Mesothelial cell of epicardium (in vitro differentiated cells): ENCODE measurements at regions not wholly inside any gene's neighbourhood (a gene's known extent, or its start where the extent isn't known, plus 50 kb on each side); places are given as distances from the start of the nearest gene placed in this dataset.

ENCODE experiments used
- DNase-seq, 2 experiments: peaks; one replicate each; pipeline ENCODE4 v3.0.0; 2021; ENCODE audit warnings: low spot score in 2 of 2; ENCODE audit not compliant: unreplicated experiment in 2 of 2
- H3K27ac Mint-ChIP-seq: 2 replicates; pipeline ENCODE4 v1.8.0; 2021; ENCODE audit warnings: mixed read lengths
- H3K27me3 Mint-ChIP-seq: 2 replicates; pipeline ENCODE4 v1.8.0; 2021; ENCODE audit warnings: low read depth, mixed read lengths
- H3K36me3 Mint-ChIP-seq: 2 replicates; pipeline ENCODE4 v1.8.0; 2021; ENCODE audit warnings: mixed read lengths
- H3K4me1 Mint-ChIP-seq: 2 replicates; pipeline ENCODE4 v1.8.0; 2021; ENCODE audit warnings: mixed read lengths
- H3K4me3 Mint-ChIP-seq: 2 replicates; pipeline ENCODE4 v1.8.0; 2021; ENCODE audit warnings: mild to moderate bottlenecking, moderate library complexity, mixed read lengths
- H3K9me3 Mint-ChIP-seq: 2 replicates; pipeline ENCODE4 v1.8.0; 2021; ENCODE audit warnings: mixed read lengths
- TF ChIP-seq, protein P1 (sequence below): fragments of 200-600 bp; sonication (generic); IDR thresholded peaks from one replicate; pipeline ENCODE4 v1.5.0; 2021; ENCODE audit warnings: antibody characterized with exemption; ENCODE audit not compliant: unreplicated experiment

DNA sequence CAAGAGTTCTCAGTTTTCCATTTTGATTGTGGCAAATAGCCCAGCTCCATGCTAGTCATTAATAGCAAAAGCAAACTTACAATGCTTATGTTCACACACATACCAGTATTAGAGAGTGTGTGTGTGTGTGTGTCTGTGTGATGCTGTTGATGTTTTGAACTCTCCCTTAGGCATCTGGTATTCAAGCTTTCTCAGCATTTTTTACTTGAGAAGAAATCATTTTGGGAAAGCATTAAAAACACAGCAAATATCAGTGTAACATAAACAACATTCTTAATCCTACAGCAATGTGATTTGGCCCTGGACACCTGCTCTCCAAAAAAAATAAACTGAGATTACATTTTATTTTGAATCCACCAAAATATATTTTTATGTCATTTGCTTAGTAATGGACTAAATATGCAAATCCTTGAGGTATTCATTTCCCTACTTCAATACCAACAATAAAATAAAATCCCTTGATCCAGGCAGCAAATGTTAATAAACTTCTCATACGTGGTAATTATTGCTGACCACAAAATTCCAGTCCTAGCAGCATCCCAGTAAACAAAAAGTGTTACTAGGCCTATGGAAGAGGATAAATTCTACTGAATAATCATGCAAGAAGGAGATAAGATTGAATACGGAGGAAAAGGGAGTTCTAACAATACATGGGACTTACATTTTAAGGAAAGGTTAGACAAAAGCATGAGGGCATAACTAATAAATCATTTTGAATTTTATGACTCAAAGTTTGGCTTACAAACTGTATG, 249.5 kb upstream of the CLEC14A start:
- H3K4me3 Mint-ChIP-seq, result no peak overlapping the region
- no peaks in the 10 kb centered on the region for H3K36me3 Mint-ChIP-seq
- peaks cover 6% of the 10 kb centered on the region for H3K4me1 Mint-ChIP-seq
- TF ChIP-seq, protein P1, sequence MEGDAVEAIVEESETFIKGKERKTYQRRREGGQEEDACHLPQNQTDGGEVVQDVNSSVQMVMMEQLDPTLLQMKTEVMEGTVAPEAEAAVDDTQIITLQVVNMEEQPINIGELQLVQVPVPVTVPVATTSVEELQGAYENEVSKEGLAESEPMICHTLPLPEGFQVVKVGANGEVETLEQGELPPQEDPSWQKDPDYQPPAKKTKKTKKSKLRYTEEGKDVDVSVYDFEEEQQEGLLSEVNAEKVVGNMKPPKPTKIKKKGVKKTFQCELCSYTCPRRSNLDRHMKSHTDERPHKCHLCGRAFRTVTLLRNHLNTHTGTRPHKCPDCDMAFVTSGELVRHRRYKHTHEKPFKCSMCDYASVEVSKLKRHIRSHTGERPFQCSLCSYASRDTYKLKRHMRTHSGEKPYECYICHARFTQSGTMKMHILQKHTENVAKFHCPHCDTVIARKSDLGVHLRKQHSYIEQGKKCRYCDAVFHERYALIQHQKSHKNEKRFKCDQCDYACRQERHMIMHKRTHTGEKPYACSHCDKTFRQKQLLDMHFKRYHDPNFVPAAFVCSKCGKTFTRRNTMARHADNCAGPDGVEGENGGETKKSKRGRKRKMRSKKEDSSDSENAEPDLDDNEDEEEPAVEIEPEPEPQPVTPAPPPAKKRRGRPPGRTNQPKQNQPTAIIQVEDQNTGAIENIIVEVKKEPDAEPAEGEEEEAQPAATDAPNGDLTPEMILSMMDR, result no peak
- peaks cover 7% of the 10 kb centered on the region for H3K27me3 Mint-ChIP-seq
- H3K9me3 Mint-ChIP-seq, result no peaks in the 10 kb centered on the region
- DNase-seq, result no peak
- H3K27ac Mint-ChIP-seq, result no peak overlapping the region

DNA sequence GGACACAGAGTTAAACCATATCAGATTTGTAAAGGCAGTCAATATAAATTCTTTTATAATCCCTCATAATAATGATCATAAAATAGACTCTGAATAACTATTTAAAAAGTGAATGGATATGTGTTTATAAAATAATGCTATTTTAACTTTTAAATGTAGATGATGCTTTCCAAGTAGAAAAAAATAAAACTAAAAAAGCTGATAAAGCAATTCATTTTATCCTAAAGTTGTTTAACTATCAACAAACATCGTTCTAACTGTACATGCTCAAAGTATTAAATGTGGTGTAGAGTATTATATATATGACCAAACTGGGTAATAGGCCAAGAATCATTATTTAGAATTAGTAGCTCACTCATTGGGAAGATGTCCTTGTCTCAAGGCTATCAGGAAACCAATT, 248.3 kb upstream of the CLEC14A start:
- no peak overlapping the region for H3K4me3 Mint-ChIP-seq

DNA sequence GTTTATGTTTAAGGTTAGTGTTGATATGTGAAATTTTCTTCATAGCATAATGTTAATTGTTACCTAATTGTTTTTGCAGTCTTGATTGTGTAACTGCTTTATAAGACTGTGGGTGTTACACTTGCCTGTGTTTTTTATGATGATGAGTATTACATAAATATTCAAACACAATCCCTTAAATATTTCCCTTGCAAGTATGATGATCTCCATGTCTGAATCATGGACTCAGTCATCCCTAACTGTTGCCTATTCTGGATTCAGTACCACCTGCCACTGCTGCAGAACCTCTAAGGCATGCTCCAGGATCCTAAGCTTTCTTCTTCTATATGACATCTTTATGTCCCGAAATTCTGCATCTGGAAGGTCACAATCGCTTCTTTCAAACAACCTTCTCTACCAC, 246.3 kb upstream of the CLEC14A start:
- no peaks in the 10 kb centered on the region for H3K9me3 Mint-ChIP-seq
- H3K27me3 Mint-ChIP-seq, result peaks cover 3% of the 10 kb centered on the region
- TF ChIP-seq, protein P1, result no peak
- H3K36me3 Mint-ChIP-seq, result no peaks in the 10 kb centered on the region
- no peak overlapping the region for H3K4me3 Mint-ChIP-seq
- no peak overlapping the region for H3K27ac Mint-ChIP-seq
- H3K4me1 Mint-ChIP-seq, result peaks cover 6% of the 10 kb centered on the region
- DNase-seq, result no peak

More for the DNA sequence above, 248.3 kb upstream of the CLEC14A start:
- Mint-ChIP-seq H3K9me3 (no peaks in the 10 kb centered on the region), H3K27ac (no peak overlapping the region), H3K4me1 (peaks cover 6% of the 10 kb centered on the region), H3K27me3 (peaks cover 4% of the 10 kb centered on the region), H3K36me3 (no peaks in the 10 kb centered on the region)
- TF ChIP-seq, protein P1, result no peak
- no peak for DNase-seq

DNA sequence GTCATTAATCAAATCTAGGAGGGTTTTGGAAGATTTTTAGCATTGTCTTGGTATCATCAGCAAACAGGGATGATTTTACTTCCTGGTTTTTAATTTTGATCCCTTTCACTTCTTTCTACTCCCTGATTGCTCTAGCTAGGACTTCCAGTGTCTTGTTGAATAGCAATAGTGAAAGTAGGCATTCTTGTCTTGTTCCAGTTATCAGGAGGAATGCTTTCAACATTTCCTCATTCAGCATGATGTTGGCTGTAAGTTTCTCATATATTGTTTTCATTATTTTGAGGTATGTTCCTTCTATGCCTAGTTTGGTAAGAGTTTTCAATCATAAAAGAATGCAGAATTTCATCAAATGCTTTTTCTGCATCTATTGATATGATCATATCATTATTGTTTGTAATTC, 244.2 kb upstream of the CLEC14A start:
- TF ChIP-seq, protein P1, result no peak
- no peaks in the 10 kb centered on the region for H3K4me1 Mint-ChIP-seq
- H3K9me3 Mint-ChIP-seq, result no peaks in the 10 kb centered on the region
- H3K27me3 Mint-ChIP-seq, result peaks cover 3% of the 10 kb centered on the region
- no peak for DNase-seq
- no peaks in the 10 kb centered on the region for H3K36me3 Mint-ChIP-seq
- no peak overlapping the region for H3K4me3 Mint-ChIP-seq
- H3K27ac Mint-ChIP-seq, result no peak overlapping the region

DNA sequence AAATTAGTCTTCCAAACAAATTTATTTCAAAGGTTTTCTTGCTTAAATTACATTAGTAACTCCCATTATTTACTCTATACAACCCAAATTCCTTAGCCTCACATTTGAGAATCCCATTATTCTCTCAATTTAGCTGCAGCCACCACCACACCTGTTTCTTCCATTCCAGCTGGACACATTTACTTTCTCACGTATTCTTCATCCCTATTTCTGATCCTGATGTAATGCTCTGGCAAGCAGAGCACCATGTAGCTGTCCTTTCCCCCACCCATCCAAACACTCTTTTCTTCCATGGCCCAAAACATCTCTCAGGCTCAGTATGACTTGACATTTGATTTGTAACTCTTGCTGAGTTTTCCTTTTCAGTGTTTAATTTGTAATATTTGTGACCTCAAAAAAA, 240.2 kb upstream of the CLEC14A start:
- peaks cover 20% of the 10 kb centered on the region for H3K9me3 Mint-ChIP-seq

More for the DNA sequence above, 240.2 kb upstream of the CLEC14A start:
- H3K4me1 Mint-ChIP-seq, result no peaks in the 10 kb centered on the region
- no peak overlapping the region for H3K27ac Mint-ChIP-seq
- no peak for DNase-seq
- H3K36me3 Mint-ChIP-seq, result no peaks in the 10 kb centered on the region
- no peaks in the 10 kb centered on the region for H3K27me3 Mint-ChIP-seq
- TF ChIP-seq, protein P1, result no peak
- no peak overlapping the region for H3K4me3 Mint-ChIP-seq
